ENCODE measurements at regions not wholly inside any gene's neighbourhood (a gene's known extent, or its start where the extent isn't known, plus 50 kb on each side); places are given as distances from the start of the nearest gene placed in this dataset.

- no peak overlapping the region for H3K4me3 ChIP-seq (ENCODE audit: control insufficient read depth, low read depth, low read length)
- TF ChIP-seq, protein P1, sequence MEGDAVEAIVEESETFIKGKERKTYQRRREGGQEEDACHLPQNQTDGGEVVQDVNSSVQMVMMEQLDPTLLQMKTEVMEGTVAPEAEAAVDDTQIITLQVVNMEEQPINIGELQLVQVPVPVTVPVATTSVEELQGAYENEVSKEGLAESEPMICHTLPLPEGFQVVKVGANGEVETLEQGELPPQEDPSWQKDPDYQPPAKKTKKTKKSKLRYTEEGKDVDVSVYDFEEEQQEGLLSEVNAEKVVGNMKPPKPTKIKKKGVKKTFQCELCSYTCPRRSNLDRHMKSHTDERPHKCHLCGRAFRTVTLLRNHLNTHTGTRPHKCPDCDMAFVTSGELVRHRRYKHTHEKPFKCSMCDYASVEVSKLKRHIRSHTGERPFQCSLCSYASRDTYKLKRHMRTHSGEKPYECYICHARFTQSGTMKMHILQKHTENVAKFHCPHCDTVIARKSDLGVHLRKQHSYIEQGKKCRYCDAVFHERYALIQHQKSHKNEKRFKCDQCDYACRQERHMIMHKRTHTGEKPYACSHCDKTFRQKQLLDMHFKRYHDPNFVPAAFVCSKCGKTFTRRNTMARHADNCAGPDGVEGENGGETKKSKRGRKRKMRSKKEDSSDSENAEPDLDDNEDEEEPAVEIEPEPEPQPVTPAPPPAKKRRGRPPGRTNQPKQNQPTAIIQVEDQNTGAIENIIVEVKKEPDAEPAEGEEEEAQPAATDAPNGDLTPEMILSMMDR (IDR thresholded peaks at IDR 0.05; ENCODE audit: control insufficient read depth, insufficient read depth, low read depth, low read length, missing control alignments): no peak
- no peak for DNase-seq (ENCODE audit: low read depth)
Measured at GRCh38 chr17:27990100-27990499, 52.4 kb upstream of the NLK start.

GRCh38 chr17:27990979-27991378 is 51.5 kb upstream of the NLK start:
- TF ChIP-seq, protein P1 (IDR thresholded peaks at IDR 0.05; ENCODE audit: control insufficient read depth, insufficient read depth, low read depth, low read length, missing control alignments): no peak
- no peak for DNase-seq (ENCODE audit: low read depth)
- H3K4me3 ChIP-seq (ENCODE audit: control insufficient read depth, low read depth, low read length): no peak overlapping the region

GRCh38 chr17:27991462-27991993 is 50.9 kb upstream of the NLK start:
- TF ChIP-seq, protein P1 (IDR thresholded peaks at IDR 0.05; ENCODE audit: control insufficient read depth, insufficient read depth, low read depth, low read length, missing control alignments): no peak
- H3K4me3 ChIP-seq (ENCODE audit: control insufficient read depth, low read depth, low read length): no peak overlapping the region
- no peak for DNase-seq (ENCODE audit: low read depth)

All from AG09309 (cell line).